HG03159 (cell line): ENCODE measurements at regions not wholly inside any gene's neighbourhood (a gene's known extent, or its start where the extent isn't known, plus 50 kb on each side); places are given as distances from the start of the nearest gene placed in this dataset.

Experiments
- ATAC-seq: cut with Tn5 transposase; IDR thresholded peaks from one replicate; pipeline ENCODE4 v1.9.1; 2021; ENCODE audit warnings: mild to moderate bottlenecking, moderate library complexity; ENCODE audit not compliant: unreplicated experiment

GRCh38 chr3:13174011-13174802 is 101.0 kb upstream of the IQSEC1 start:
- ATAC-seq, result no peak

GRCh38 chr3:13173186-13173585 is 100.0 kb upstream of the IQSEC1 start:
- ATAC-seq, result no peak

DNA sequence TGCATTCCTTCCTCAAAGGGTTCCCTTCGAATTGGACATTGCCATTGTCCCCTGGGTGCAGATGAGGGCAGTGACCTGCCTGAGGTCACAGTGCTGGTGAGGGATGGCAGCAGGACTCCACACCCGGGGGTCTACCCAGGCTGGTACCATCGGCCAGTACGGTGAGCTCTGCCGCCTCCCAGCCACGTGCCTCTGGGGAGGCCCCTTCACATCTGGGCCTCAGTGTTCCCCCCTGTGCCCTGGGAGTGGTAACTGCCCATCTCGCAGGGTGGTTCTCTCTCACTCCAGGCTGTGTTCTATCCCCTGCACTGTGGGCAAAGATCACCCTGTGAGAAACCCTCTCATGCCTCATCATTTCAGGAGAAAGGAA is 99.4 kb upstream of the IQSEC1 start:
- no peak for ATAC-seq

GRCh38 chr3:13171704-13172643 is 98.7 kb upstream of the IQSEC1 start:
- ATAC-seq, result no peak

DNA sequence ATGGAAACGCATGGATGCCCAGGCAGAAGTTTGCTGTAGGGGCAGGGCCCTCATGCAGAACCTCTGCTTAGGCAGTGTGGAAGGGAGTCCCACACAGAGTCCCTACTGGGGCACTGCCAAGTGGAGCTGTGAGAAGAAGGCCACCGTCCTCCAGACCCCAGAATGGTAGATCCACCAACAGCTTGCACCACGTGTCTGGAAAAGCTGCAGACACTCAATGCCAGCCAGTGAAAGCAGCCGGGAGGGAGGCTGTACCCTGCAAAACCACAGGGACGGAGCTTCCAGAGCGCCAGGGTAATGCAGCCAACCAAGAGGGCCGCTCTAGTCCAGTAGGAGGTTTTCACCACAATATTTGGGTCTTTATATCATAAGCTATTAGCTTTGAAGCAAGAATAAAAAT is 97.1 kb upstream of the IQSEC1 start:
- no peak for ATAC-seq

DNA sequence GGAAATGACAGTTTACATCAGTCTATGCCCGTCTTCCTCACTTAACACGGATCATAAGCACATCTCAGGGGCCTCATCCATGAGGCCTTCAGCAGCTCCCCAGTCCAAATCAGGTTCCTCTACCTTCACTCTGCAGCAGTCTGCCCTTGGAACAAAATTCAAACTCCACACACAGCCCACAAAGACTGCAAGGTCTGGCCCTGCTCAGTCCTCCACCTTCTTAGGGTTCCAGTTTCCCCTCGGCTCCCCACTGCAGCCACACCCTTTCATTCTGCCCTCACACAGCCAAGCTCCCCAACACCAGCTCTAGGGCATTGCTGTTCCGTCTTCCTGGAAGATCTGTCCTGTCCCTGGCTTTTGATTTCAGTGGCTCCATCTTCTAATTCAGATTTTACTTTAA is 95.2 kb upstream of the IQSEC1 start:
- ATAC-seq, result no peak

- ATAC-seq, result no peak
Observed at GRCh38 chr3:13167829-13168228, 94.6 kb upstream of the IQSEC1 start.

GRCh38 chr3:13167064-13167743 is 94.0 kb upstream of the IQSEC1 start:
- no peak for ATAC-seq

GRCh38 chr3:13166243-13167063 is 93.2 kb upstream of the IQSEC1 start:
- ATAC-seq, result no peak

- no peak for ATAC-seq
Observed at GRCh38 chr3:13165576-13165975, 92.3 kb upstream of the IQSEC1 start.

- ATAC-seq, result no peak
Observed at GRCh38 chr3:13164893-13165492, 91.8 kb upstream of the IQSEC1 start.

- no peak for ATAC-seq
Observed at GRCh38 chr3:13163848-13164382, 90.7 kb upstream of the IQSEC1 start.

DNA sequence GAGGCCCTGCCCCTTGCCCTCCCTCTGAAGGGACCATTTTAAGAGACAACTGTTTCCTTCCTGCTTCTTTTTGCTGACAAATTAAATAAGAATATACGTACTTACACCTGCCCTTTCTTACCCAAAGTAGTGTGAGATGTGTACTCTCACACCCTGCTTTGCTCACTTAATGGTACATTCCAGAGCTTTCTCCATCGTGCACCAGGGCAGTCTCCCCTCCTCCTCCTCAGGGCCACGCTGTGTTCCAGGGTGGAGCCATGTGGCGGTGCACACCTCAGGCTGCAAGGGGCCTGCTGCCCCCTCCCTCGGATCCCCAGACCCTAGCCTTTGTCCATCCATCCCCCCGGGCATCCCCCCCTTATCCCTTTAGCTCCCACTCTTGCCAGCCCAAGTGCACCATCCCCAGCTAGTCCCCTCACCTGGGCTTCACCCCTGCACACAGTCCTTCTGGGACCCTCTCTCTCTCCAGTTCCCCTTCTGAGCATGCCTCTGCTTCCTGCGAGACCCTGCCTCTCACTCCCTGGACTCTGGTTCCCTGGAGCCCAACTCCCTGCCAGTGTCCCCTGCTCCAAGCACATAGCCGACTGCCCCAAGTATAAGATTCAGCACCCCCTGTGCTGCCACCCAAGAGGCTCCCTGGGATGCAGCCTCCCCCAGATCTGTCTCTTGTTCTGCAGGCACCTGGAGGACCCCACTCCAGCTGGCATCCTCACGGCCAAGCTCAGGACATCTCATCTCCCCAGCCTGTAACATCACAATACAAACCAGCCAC is 89.5 kb upstream of the IQSEC1 start:
- no peak for ATAC-seq

- ATAC-seq, result no peak
Observed at GRCh38 chr3:13161771-13162535, 88.7 kb upstream of the IQSEC1 start.

DNA sequence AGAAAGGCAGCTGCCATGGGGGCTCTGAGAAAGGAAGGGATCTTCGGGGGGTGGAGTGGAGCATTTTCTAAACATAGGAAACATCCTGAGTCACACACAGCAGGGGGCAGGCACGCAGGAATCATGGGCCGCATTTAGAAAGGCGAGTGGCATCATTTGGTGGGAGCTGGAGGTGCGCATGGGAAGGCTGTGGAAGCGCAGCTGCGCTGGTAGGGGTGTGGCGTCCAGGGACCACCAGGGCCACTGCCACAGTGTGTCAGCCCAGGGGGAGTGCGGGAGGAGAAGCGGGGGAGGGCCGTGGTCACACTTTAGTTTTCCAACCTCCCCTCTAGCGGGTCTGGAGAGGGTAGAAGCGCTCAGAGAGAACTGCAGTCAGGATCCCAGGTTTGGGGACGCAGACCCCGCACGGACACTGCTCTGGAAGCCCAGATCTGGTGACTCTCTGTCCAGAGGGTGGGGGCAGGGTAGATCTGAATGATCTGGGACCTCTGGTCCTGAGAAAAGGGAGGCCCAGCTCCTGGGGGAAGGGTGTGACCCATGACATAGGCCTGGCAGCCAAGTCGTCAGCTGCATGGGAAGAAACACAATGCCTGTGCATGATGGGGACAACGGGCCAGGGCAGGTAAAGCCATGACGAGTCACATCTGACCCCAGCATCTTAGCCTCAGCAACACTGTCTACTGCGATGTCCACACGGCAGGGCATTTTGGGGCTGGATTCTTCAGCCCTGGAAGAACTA is 88.0 kb upstream of the IQSEC1 start:
- ATAC-seq, result no peak

- no peak for ATAC-seq
Observed at GRCh38 chr3:13160619-13161018, 87.4 kb upstream of the IQSEC1 start.

DNA sequence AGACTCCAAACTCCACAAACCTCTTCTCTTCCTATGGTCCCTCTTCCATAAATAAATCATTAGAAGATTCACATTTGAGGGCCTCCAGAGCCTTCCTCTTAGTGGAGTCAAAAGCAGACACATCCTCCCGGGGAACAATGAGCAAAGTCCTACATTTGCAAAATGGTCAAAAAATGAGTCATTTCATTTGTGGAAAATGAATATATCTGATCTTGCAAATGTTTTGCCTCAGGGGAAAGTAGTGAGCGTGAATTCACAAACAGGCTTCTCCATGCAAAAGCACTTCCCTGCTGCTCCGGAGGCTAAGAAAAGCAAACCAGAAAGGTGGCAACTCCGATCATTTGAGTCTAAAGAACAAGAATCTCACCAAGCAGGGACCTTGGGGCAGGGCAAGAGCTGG is 86.7 kb upstream of the IQSEC1 start:
- ATAC-seq, result no peak

GRCh38 chr3:13158871-13159270 is 85.6 kb upstream of the IQSEC1 start:
- no peak for ATAC-seq
